ENCODE measurements at regions not wholly inside any gene's neighbourhood (a gene's known extent, or its start where the extent isn't known, plus 50 kb on each side); places are given as distances from the start of the nearest gene placed in this dataset.

- no peak for TF ChIP-seq CTCF (IDR thresholded peaks at IDR 0.05)
- TF ChIP-seq EP300 (IDR thresholded peaks at IDR 0.05): no peak
Measured at GRCh38 chr5:117752403-117752802, 1177.8 kb upstream of the SEMA6A start.
